NT2/D1 (cell line): ENCODE measurements at regions not wholly inside any gene's neighbourhood (a gene's known extent, or its start where the extent isn't known, plus 50 kb on each side); places are given as distances from the start of the nearest gene placed in this dataset.

ENCODE experiments used
- SUZ12 ChIP-seq: IDR thresholded peaks from 2 replicates; pipeline ENCODE4 v1.6.1; 2011; ENCODE audit not compliant: insufficient read length, insufficient read depth; ENCODE audit errors: extremely low read depth
- ZNF274 ChIP-seq: IDR thresholded peaks from 2 replicates; pipeline ENCODE4 v1.6.1; 2011; ENCODE audit warnings: mild to moderate bottlenecking, low read depth, low read length

DNA sequence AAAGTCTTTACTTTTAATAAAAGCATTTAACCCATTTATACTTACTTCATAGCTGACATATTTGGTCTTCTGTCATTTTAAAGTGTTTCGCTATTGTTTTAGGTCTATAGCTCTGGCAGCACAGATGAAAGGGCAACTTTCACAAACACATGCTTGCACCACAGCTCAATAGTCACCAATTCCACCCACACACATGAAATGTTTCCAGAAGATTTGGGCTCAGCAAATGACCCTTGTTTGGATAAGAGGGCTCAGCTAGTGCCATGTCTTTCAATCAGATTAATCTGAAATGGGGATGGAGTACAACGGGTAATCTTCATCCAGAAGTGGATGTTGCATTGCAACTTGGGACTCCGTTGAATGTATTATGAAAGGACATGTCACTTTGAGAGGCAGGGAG is 176.0 kb downstream of the FGF18 start:
- TF ChIP-seq SUZ12 (no peak), ZNF274 (no peak)
